ENCODE measurements at regions not wholly inside any gene's neighbourhood (a gene's known extent, or its start where the extent isn't known, plus 50 kb on each side); places are given as distances from the start of the nearest gene placed in this dataset.

DNA sequence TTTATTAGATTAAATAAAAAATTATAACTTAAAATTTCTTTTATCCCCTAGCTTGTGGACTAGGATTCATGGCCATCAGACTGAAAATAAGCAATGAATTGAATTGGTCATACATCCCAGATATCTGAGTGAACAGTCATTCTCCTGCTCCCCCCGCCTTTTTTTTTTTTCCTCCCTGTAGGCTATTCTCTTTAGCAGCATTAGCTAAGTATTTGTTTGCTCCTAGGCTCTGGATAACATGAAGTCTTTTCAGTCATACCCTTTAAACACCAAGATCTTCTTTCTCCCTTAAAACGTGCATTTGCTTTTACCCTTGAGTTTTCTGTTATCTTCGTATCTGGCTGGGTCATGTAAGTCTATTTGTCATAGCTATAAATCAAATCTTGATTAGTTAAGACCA lies 866.7 kb upstream of the SPRY2 start:
- no peak overlapping the region for H3K4me2 ChIP-seq
- FAIRE-seq (no peak), DNase-seq (ENCODE audit: low read depth in 1 of 2, low spot score in 1 of 2) (no peak), ATAC-seq (no peak)
- TF ChIP-seq TP53 (CRISPR knock-in tag; IDR thresholded peaks at IDR 0.05) (no peak), POLR2AphosphoS2 (conservative IDR thresholded peaks at IDR 0.05; ENCODE audit: low read length) (no peak), RFX5 (IDR thresholded peaks at IDR 0.05) (no peak), ESRRA (IDR thresholded peaks at IDR 0.05; ENCODE audit: borderline replicate concordance, low read length) (no peak), SREBF2 (IDR thresholded peaks at IDR 0.05) (no peak), RNF2 (IDR thresholded peaks at IDR 0.05; ENCODE audit: borderline replicate concordance, low read depth) (no peak), EP300 (IDR thresholded peaks at IDR 0.05) (no peak), MAZ (IDR thresholded peaks at IDR 0.05; ENCODE audit: borderline replicate concordance, low read depth, low read length) (no peak), HDAC2 (IDR thresholded peaks at IDR 0.05) (no peak), KDM1A (IDR thresholded peaks at IDR 0.05; ENCODE audit: low read depth) (no peak), RARB (CRISPR knock-in tag; IDR thresholded peaks at IDR 0.05) (no peak), RCOR1 (IDR thresholded peaks at IDR 0.05; ENCODE audit: low read depth, low read length) (no peak)
- TF ChIP-seq, protein P1, sequence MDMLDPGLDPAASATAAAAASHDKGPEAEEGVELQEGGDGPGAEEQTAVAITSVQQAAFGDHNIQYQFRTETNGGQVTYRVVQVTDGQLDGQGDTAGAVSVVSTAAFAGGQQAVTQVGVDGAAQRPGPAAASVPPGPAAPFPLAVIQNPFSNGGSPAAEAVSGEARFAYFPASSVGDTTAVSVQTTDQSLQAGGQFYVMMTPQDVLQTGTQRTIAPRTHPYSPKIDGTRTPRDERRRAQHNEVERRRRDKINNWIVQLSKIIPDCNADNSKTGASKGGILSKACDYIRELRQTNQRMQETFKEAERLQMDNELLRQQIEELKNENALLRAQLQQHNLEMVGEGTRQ (IDR thresholded peaks at IDR 0.05) = no peak
- TF ChIP-seq, protein P2, sequence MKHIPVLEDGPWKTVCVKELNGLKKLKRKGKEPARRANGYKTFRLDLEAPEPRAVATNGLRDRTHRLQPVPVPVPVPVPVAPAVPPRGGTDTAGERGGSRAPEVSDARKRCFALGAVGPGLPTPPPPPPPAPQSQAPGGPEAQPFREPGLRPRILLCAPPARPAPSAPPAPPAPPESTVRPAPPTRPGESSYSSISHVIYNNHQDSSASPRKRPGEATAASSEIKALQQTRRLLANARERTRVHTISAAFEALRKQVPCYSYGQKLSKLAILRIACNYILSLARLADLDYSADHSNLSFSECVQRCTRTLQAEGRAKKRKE (CRISPR knock-in tag; IDR thresholded peaks at IDR 0.05; ENCODE audit: low read depth) = no peak
- TF ChIP-seq, protein P3, sequence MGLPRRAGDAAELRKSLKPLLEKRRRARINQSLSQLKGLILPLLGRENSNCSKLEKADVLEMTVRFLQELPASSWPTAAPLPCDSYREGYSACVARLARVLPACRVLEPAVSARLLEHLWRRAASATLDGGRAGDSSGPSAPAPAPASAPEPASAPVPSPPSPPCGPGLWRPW (IDR thresholded peaks at IDR 0.05) = no peak
- TF ChIP-seq, protein P4, sequence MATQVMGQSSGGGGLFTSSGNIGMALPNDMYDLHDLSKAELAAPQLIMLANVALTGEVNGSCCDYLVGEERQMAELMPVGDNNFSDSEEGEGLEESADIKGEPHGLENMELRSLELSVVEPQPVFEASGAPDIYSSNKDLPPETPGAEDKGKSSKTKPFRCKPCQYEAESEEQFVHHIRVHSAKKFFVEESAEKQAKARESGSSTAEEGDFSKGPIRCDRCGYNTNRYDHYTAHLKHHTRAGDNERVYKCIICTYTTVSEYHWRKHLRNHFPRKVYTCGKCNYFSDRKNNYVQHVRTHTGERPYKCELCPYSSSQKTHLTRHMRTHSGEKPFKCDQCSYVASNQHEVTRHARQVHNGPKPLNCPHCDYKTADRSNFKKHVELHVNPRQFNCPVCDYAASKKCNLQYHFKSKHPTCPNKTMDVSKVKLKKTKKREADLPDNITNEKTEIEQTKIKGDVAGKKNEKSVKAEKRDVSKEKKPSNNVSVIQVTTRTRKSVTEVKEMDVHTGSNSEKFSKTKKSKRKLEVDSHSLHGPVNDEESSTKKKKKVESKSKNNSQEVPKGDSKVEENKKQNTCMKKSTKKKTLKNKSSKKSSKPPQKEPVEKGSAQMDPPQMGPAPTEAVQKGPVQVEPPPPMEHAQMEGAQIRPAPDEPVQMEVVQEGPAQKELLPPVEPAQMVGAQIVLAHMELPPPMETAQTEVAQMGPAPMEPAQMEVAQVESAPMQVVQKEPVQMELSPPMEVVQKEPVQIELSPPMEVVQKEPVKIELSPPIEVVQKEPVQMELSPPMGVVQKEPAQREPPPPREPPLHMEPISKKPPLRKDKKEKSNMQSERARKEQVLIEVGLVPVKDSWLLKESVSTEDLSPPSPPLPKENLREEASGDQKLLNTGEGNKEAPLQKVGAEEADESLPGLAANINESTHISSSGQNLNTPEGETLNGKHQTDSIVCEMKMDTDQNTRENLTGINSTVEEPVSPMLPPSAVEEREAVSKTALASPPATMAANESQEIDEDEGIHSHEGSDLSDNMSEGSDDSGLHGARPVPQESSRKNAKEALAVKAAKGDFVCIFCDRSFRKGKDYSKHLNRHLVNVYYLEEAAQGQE (IDR thresholded peaks at IDR 0.05) = no peak
- H3K4me1 ChIP-seq = no peaks in the 10 kb centered on the region
- no peak overlapping the region for H3K27ac ChIP-seq
- WGBS (ENCODE audit: missing lambda C conversion rate) = 15% methylated on average over 3 of the region's 3 CpGs
- CTCF ChIA-PET = no interaction called here
- no peak overlapping the region for H3K4me3 ChIP-seq
- no peaks in the 10 kb centered on the region for H3K9me3 ChIP-seq
- POLR2A ChIA-PET = no interaction called here

DNA sequence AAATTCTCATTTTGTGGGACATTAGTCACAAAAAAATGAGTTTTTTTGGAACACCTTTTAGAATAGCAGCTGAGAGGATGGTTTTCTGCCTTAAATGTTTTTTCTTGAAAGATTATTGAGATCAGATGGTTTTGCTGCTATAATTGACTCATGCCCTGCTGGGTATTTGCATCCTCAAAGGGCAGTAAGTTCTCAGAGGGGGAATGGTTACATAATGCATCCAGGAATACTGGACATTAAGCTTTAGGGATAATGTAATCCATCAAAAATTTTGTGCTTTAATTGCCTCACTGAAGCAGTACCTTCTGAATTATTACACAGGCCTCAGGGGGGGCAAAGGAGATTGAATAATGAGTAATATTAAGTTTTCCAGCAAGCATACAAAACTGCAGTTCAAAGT lies 866.3 kb upstream of the SPRY2 start:
- no peak for DNase-seq (ENCODE audit: low read depth in 1 of 2, low spot score in 1 of 2)
- no peak overlapping the region for H3K4me2 ChIP-seq
- H3K4me3 ChIP-seq = no peak overlapping the region
- TF ChIP-seq HEYL (CRISPR knock-in tag; IDR thresholded peaks at IDR 0.05) (no peak), RCOR1 (IDR thresholded peaks at IDR 0.05; ENCODE audit: low read depth, low read length) (no peak), CBX2 (IDR thresholded peaks at IDR 0.05; ENCODE audit: borderline replicate concordance, low read depth) (no peak), SMC3 (IDR thresholded peaks at IDR 0.05) (no peak), JUNB (IDR thresholded peaks at IDR 0.05) (no peak), CEBPB (IDR thresholded peaks at IDR 0.05) (no peak), KDM1A (IDR thresholded peaks at IDR 0.05; ENCODE audit: low read depth) (no peak), GATA3 (IDR thresholded peaks at IDR 0.05; ENCODE audit: borderline replicate concordance) (no peak), ZNF302 (CRISPR knock-in tag; IDR thresholded peaks at IDR 0.05) (no peak)
- TF ChIP-seq, protein P5, sequence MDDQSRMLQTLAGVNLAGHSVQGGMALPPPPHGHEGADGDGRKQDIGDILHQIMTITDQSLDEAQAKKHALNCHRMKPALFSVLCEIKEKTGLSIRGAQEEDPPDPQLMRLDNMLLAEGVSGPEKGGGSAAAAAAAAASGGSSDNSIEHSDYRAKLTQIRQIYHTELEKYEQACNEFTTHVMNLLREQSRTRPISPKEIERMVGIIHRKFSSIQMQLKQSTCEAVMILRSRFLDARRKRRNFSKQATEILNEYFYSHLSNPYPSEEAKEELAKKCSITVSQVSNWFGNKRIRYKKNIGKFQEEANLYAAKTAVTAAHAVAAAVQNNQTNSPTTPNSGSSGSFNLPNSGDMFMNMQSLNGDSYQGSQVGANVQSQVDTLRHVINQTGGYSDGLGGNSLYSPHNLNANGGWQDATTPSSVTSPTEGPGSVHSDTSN (IDR thresholded peaks at IDR 0.05) = no peak
- TF ChIP-seq, protein P6, sequence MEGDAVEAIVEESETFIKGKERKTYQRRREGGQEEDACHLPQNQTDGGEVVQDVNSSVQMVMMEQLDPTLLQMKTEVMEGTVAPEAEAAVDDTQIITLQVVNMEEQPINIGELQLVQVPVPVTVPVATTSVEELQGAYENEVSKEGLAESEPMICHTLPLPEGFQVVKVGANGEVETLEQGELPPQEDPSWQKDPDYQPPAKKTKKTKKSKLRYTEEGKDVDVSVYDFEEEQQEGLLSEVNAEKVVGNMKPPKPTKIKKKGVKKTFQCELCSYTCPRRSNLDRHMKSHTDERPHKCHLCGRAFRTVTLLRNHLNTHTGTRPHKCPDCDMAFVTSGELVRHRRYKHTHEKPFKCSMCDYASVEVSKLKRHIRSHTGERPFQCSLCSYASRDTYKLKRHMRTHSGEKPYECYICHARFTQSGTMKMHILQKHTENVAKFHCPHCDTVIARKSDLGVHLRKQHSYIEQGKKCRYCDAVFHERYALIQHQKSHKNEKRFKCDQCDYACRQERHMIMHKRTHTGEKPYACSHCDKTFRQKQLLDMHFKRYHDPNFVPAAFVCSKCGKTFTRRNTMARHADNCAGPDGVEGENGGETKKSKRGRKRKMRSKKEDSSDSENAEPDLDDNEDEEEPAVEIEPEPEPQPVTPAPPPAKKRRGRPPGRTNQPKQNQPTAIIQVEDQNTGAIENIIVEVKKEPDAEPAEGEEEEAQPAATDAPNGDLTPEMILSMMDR (IDR thresholded peaks at IDR 0.05) = no peak
- TF ChIP-seq, protein P7, sequence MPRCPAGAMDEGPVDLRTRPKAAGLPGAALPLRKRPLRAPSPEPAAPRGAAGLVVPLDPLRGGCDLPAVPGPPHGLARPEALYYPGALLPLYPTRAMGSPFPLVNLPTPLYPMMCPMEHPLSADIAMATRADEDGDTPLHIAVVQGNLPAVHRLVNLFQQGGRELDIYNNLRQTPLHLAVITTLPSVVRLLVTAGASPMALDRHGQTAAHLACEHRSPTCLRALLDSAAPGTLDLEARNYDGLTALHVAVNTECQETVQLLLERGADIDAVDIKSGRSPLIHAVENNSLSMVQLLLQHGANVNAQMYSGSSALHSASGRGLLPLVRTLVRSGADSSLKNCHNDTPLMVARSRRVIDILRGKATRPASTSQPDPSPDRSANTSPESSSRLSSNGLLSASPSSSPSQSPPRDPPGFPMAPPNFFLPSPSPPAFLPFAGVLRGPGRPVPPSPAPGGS (IDR thresholded peaks at IDR 0.05) = no peak
- POLR2A ChIA-PET = no interaction called here
- H3K27ac ChIP-seq = no peak overlapping the region
- H3K4me1 ChIP-seq = no peaks in the 10 kb centered on the region
- FAIRE-seq = no peak
- CTCF ChIA-PET = no interaction called here
- no peak for ATAC-seq
- no peaks in the 10 kb centered on the region for H3K9me3 ChIP-seq

Data from A549 (cell line).